ENCODE measurements at regions not wholly inside any gene's neighbourhood (a gene's known extent, or its start where the extent isn't known, plus 50 kb on each side); places are given as distances from the start of the nearest gene placed in this dataset.
"Not testable (repeated sequence)": the region's sequence is repeated elsewhere in the genome, so short reads cannot be mapped to it uniquely, and the experiment has no call there.

DNA sequence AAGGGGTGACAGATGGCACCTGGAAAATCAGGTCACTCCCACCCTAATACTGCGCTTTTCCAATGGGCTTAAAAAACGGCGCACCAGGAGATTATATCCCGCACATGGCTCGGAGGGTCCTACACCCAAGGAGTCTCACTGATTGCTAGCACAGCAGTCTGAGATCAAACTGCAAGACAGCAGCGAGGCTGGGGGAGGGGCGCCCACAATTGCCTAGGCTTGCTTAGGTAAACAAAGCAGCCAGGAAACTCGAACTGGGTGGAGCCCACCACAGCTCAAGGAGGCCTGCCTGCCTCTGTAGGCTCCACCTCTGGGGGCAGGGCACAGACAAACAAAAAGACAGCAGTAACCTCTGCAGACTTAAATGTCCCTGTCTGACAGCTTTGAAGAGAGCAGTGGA, 205.7 kb upstream of the HTR1E start:
- DNase-seq (ENCODE audit: low read depth in 2 of 2), result not testable (repeated sequence)

DNA sequence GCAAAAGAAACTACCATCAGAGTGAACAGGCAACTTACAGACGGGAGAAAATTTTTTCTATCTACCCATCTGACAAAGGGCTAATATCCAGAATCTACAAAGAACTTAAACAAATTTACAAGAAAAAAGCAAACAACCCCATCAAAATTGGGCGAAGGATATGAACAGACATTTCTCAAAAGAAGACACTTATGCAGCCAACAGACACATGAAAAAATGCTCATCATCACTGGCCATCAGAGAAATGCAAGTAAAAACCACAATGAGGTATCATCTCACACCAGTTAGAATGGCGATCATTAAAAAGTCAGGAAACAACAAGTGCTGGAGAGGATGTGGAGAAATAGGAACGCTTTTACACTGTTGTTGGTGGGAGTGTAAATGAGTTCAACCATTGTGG, 206.6 kb upstream of the HTR1E start:
- DNase-seq (ENCODE audit: low read depth in 2 of 2), result not testable (repeated sequence)

DNA sequence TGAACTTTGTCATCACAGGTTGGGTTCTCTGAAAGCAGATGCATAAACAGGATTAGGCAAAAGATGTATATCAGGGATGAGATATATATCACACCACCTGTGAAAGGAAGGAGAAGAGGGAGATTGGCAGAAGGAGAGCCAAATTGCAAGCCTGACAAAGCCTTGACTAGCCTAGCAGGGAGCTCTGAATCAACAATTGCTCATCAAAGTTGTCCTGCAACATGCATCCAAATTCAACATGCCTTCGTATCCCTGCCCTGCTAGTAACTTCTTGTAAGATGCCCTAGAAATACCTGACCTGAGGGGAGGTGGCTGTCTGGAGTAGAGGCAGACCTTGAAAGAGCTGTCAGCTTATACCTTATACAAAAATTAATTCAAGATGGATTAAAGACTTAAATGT, 207.1 kb upstream of the HTR1E start:
- DNase-seq (ENCODE audit: low read depth in 2 of 2), result no peak

GRCh38 chr6:86728976-86729375, 208.4 kb upstream of the HTR1E start:
- no peak for DNase-seq (ENCODE audit: low read depth in 2 of 2)

- no peak for DNase-seq (ENCODE audit: low read depth in 2 of 2)
Measured at GRCh38 chr6:86724695-86725094, 212.6 kb upstream of the HTR1E start.

DNA sequence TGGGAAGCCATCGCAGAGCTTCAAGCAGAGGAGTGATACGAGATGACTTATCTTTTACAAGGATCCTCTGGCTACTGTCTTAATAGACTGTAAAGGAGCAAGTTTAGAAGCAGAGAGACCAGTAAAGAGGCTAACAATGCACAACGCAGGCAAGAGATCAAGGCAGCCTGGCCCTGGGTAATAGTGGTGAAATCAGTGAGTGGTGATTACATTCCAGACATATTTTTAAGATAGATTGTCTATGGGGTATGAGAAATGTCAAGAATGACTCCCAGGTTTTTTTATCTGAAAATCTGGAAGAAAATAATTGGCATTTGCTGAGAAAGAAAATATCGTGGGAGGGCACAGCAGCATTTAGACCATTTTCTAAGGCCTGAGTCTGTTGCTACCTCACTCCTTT, 213.6 kb upstream of the HTR1E start:
- no peak for DNase-seq (ENCODE audit: low read depth in 2 of 2)

DNA sequence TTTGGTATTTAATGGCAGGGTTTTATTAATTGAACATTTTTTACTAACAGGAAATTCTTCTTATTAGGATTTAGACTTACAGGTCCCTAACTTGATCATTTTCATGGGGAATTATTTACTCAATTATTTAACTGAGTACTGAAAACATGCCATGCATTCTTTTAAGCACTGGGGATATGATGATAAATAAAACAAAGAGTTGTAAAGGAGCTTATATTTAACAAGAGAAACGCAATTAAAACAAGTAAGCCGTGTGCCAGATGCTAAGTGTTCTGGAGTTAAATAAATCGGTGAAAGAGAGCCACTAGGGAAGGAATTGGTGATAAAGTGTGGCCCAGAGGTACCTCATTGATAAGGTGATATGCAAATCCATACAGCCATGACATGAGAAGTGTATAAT, 214.2 kb upstream of the HTR1E start:
- DNase-seq (ENCODE audit: low read depth in 2 of 2), result no peak

DNA sequence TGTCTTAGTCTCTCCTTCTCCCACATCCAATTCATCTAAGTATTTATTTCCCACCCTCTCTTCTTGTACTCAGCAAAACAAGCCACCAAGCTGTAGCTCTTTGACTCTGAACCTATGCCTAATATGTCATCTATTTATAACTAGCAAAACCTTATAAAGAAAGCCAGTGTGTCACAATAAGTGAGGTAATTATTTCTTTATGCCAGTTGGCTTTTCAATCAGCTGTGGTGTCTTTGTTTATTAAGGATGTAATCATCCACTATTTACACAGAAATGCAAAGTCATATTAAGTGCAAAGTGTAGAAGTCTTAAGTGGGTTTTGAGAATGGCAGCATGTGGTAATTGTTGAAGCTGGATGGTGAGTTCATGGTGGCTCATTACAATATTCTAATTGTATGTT, 215.2 kb upstream of the HTR1E start:
- no peak for DNase-seq (ENCODE audit: low read depth in 2 of 2)

- DNase-seq (ENCODE audit: low read depth in 2 of 2), result no peak
Measured at GRCh38 chr6:86715676-86716075, 221.7 kb upstream of the HTR1E start.

- no peak for DNase-seq (ENCODE audit: low read depth in 2 of 2)
Measured at GRCh38 chr6:86712039-86712438, 225.3 kb upstream of the HTR1E start.

- no peak for DNase-seq (ENCODE audit: low read depth in 2 of 2)
Measured at GRCh38 chr6:86707545-86708120, 229.7 kb upstream of the HTR1E start.

GRCh38 chr6:86706449-86706848, 230.9 kb upstream of the HTR1E start:
- DNase-seq (ENCODE audit: low read depth in 2 of 2), result no peak

- not testable (repeated sequence) for DNase-seq (ENCODE audit: low read depth in 2 of 2)
Measured at GRCh38 chr6:86701228-86701627, 236.1 kb upstream of the HTR1E start.

DNA sequence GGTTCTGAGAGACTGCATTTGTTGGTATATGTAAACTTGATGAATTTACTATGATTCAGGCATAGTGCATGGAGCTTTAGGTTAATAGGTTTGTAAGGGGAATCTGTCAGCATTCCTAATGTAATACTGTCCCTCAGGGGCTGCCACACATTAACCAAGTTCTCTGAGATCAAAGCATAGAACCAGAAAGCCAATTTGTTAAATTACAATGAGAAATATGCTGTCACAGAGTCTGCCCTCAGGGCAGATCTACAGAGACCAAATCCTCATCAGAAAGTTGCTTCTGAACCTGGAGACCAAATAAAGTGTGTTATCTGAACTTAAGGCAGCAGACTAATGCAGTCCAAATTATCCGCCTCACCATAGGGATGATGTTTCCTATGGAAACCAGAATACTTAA, 250.8 kb upstream of the HTR1E start:
- no peak for DNase-seq (ENCODE audit: low read depth in 2 of 2)

DNA sequence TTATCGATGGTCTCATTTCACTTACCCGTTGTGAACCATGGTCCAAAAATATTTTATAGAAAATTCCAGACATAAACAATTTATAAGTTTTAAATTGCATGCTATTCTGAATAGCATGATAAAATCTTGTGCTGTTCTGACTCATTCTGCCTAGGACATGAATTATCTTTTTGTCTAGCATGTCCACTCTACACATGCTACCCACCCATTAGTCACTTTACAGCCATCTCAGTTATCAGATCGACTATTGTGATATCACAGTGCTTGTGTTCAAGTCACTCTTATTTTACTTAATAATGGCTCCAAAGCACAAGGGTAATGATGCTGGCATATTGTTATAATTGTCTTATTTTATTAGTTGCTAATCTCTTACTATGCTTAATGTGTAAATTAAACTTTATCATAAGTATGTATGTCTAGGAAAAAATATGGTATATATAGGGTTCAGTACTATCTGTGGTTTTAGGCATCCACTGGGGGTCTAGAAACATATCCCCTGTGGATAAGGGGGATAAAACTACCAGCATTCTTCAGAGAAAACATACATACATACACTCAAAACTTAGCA, 252.0 kb upstream of the HTR1E start:
- no peak for DNase-seq (ENCODE audit: low read depth in 2 of 2)

DNA sequence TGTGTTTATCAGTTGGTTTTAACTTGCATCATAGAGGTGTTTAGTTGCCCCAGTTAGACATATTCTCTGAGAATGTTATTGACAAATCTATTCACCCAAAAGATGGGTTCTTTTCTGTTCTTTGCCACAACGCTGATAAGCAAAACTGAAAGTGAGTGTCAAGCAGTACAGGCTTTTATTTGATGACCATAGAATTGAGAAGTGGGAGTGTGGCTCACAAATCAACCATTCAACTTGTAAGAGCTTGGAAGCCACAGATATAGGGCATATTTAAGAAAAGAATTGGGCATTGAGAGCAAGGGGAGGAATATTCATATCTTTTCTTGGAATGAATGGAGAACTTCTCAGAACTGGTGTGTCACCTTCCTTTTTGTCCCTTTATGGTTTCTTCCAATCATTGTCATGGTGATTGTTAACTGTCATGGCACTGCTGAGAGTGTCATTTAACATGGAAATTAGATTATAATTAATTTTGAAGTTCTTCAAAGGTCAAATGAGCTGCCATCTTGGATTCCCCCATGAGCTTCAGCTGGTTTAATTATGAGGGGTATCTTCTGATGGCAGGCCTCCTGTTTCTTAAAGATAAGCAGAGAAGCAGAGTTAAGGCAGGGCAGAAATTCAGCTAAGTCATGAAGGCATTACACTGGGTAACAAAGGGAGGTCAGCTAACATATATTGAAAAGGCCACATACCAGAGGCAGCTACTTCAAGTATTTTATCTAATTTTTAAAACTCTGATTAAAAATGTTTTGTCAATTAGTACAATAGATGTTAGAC, 254.0 kb upstream of the HTR1E start:
- no peak for DNase-seq (ENCODE audit: low read depth in 2 of 2)

DNA sequence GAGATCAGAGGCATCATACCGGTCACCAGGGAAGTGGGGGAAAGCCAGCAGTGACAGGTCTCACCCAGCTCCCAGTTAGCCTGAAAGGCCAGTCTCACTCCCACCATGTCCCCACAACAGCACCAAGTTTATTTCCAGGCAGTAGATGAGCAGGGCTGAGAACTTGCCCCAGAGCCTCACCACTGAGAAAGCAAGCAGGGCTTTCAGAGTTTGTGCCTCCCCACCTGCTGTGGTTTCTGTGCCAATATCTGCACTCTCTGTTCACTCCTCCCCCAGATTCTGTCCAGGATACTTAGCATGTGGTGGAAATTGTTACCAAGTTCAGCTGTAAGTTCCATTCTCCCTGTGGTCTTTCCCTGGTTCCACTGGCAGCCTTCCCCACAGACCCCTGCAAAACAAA, 255.0 kb upstream of the HTR1E start:
- no peak for DNase-seq (ENCODE audit: low read depth in 2 of 2)

GRCh38 chr6:86681140-86681539, 256.2 kb upstream of the HTR1E start:
- DNase-seq (ENCODE audit: low read depth in 2 of 2), result not testable (repeated sequence)

DNA sequence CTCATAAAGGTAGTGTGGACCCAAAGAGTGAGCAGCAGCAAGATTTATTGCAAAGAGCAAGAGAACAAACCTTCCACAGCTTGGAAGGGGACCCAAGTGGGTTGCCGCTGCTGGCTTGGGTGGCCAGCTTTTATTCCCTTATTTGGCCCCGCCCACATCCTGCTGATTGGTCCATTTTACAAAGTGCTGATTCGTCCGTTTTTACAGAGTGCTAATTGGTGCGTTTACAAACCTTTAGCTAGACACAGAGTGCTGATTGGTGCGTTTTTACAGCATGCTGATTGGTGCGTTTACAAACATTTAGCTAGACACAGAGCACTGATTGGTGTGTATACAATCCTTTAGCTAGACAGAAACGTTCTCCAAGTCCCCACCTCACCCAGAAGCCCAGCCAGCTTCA, 265.2 kb upstream of the HTR1E start:
- DNase-seq (ENCODE audit: low read depth in 2 of 2), result not testable (repeated sequence)

GRCh38 chr6:86657192-86657591, 280.1 kb upstream of the HTR1E start:
- DNase-seq (ENCODE audit: low read depth in 2 of 2), result no peak

DNA sequence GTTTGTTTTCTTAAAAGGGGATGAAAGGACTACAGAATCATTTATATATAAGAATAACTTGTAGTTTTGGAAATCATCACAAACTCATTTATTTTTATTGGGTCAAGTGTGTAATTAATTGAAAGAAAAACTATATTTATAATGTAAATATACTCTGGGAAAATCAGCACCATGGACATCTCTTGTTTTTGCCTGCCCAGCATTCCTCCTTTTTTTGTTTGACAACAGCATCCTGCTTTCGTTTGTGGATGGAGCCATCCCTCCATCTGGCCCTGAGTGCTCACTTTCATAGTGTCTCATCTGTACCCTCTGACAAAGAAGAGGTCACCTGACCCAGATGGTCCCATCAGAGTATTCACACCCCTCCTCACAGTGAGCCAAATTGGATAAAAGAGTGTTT, 308.2 kb upstream of the HTR1E start:
- no peak for DNase-seq (ENCODE audit: low read depth in 2 of 2)

GRCh38 chr6:86619428-86619827, 317.9 kb upstream of the HTR1E start:
- DNase-seq (ENCODE audit: low read depth in 2 of 2), result no peak

GRCh38 chr6:86615299-86615698, 322.0 kb upstream of the HTR1E start:
- DNase-seq (ENCODE audit: low read depth in 2 of 2), result no peak

All from activated CD4-positive, alpha-beta T cell treated with anti-CD3 and anti-CD28 coated beads for 24 hours (primary cell).